SK-N-SH (cell line): ENCODE measurements at regions not wholly inside any gene's neighbourhood (a gene's known extent, or its start where the extent isn't known, plus 50 kb on each side); places are given as distances from the start of the nearest gene placed in this dataset.

Experiments used
- CTCF ChIP-seq: fragments of 200-600 bp; sonication (generic); IDR thresholded peaks from 2 replicates; pipeline ENCODE4 v1.6.1; 2017; ENCODE audit warnings: antibody characterized with exemption, mild to moderate bottlenecking, moderate library complexity
- ELF1 ChIP-seq: IDR thresholded peaks from 2 replicates; pipeline ENCODE4 v1.4.0; 2012
- EP300 ChIP-seq, 2 experiments: IDR thresholded peaks; 2 replicates each; pipeline versions ENCODE4 v1.4.0 to v1.6.1; 2012; ENCODE audit warnings: borderline replicate concordance in 1 of 2, low read depth in 1 of 2, low read length in 1 of 2
- EZH2phosphoT487 ChIP-seq: fragments of 200-600 bp; sonication (generic); IDR thresholded peaks from 2 replicates; pipeline ENCODE4 v1.6.1; 2017; ENCODE audit warnings: low read depth, mixed run types, mild to moderate bottlenecking, antibody characterized with exemption, moderate library complexity, borderline replicate concordance
- RXRA ChIP-seq: IDR thresholded peaks from 2 replicates; pipeline ENCODE4 v1.4.0; 2012; ENCODE audit warnings: low read depth, mild to moderate bottlenecking, borderline replicate concordance

- no peak for TF ChIP-seq ELF1
- no peak for TF ChIP-seq EZH2phosphoT487
- no peak for TF ChIP-seq CTCF
- TF ChIP-seq EP300 (IDR thresholded peaks at IDR 0.05; ENCODE audit: borderline replicate concordance in 1 of 2, low read depth in 1 of 2, low read length in 1 of 2) = no peak
- TF ChIP-seq RXRA = no peak
These were observed 975.7 kb upstream of the ADGRL4 start for GRCh38 chr1:79982211-79982610.
